IMR-90 (cell line): ENCODE measurements at regions not wholly inside any gene's neighbourhood (a gene's known extent, or its start where the extent isn't known, plus 50 kb on each side); places are given as distances from the start of the nearest gene placed in this dataset.

Source experiments
- ATAC-seq: fragments of 200-7000 bp; cut with Tn5 transposase; 2 replicates; pipeline ENCODE4 v1.9.1; 2020; ENCODE audit warnings: low read depth, mild to moderate bottlenecking, moderate library complexity
- BruUV-seq: library from RNA; stranded (reverse); fragments of 400-500 nt; replicated peaks from 2 replicates; lab custom pipeline; 2021; lab: Mats Ljungman, UMichigan
- CTCF ChIA-PET: fragments of 300-600 bp; formaldehyde crosslinking; extraction: SDS; loops from one replicate; lab custom pipeline; 2021; ENCODE audit warnings: antibody characterized with exemption; lab: Yijun Ruan, JAX
- POLR2A ChIA-PET: fragments of 300-600 bp; sonication (Branson Sonifier 250); formaldehyde crosslinking; loops from one replicate; lab custom pipeline; 2022; ENCODE audit warnings: antibody characterized with exemption; ENCODE audit not compliant: unreplicated experiment; lab: Charles Lee
- DNase-seq: peaks from one replicate; pipeline ENCODE4 v3.0.0; 2013
- H2AFZ ChIP-seq: replicated peaks from 2 replicates; pipeline ENCODE3; 2013; ENCODE audit warnings: low read length, mild to moderate bottlenecking; ENCODE audit not compliant: poor library complexity
- H2AK5ac ChIP-seq: 2 replicates; pipeline ENCODE4 v1.6.1; 2013; ENCODE audit warnings: low read depth, low read length, inconsistent platforms
- H2AK9ac ChIP-seq: replicated peaks from 2 replicates; pipeline ENCODE3; 2013; ENCODE audit warnings: mild to moderate bottlenecking, low read depth, low read length, moderate library complexity; ENCODE audit not compliant: poor library complexity
- H2BK120ac ChIP-seq: 2 replicates; pipeline ENCODE4 v1.6.1; 2013; ENCODE audit warnings: low read depth, low read length, inconsistent platforms
- H2BK15ac ChIP-seq: 3 replicates; pipeline ENCODE4 v1.6.1; 2013; ENCODE audit warnings: low read depth, low read length, inconsistent platforms
- H2BK20ac ChIP-seq: 2 replicates; pipeline ENCODE4 v1.6.1; 2013; ENCODE audit warnings: low read depth, mild to moderate bottlenecking, inconsistent platforms, low read length, moderate library complexity
- H2BK5ac ChIP-seq: 2 replicates; pipeline ENCODE4 v1.6.1; 2013; ENCODE audit warnings: mild to moderate bottlenecking, low read depth, low read length, inconsistent platforms; ENCODE audit not compliant: poor library complexity, severe bottlenecking
- H3K14ac ChIP-seq: replicated peaks from 2 replicates; pipeline ENCODE4 v1.6.1; 2013; ENCODE audit warnings: low read depth, low read length, inconsistent platforms
- H3K18ac ChIP-seq: 2 replicates; pipeline ENCODE4 v1.6.1; 2013; ENCODE audit warnings: low read depth, low read length, control low read depth
- H3K23ac ChIP-seq: 2 replicates; pipeline ENCODE4 v1.6.1; 2013; ENCODE audit warnings: low read depth, low read length, inconsistent platforms
- H3K27ac ChIP-seq: 2 replicates; pipeline ENCODE4 v1.5.1; 2013; ENCODE audit warnings: mild to moderate bottlenecking, control low read depth, low read length; ENCODE audit not compliant: insufficient read depth
- H3K27me3 ChIP-seq: 2 replicates; pipeline ENCODE4 v1.6.1; 2013; ENCODE audit warnings: low read length; ENCODE audit not compliant: control insufficient read depth, insufficient read depth
- H3K36me3 ChIP-seq: 2 replicates; pipeline ENCODE4 v1.6.1; 2013; ENCODE audit warnings: low read length, mixed read lengths; ENCODE audit not compliant: control insufficient read depth, insufficient read depth
- H3K4ac ChIP-seq: 2 replicates; pipeline ENCODE4 v1.6.1; 2013; ENCODE audit warnings: low read depth, low read length, inconsistent platforms
- H3K4me1 ChIP-seq: 2 replicates; pipeline ENCODE4 v1.6.1; 2013; ENCODE audit warnings: low read length, mixed read lengths; ENCODE audit not compliant: control insufficient read depth, insufficient read depth
- H3K4me2 ChIP-seq: 2 replicates; pipeline ENCODE4 v1.6.1; 2013; ENCODE audit warnings: low read depth, mild to moderate bottlenecking, control low read depth, low read length, moderate library complexity
- H3K4me3 ChIP-seq: 2 replicates; pipeline ENCODE4 v1.5.1; 2013; ENCODE audit warnings: low read depth, mild to moderate bottlenecking, control low read depth, low read length, moderate library complexity; ENCODE audit not compliant: insufficient read depth
- H3K56ac ChIP-seq: 2 replicates; pipeline ENCODE4 v1.6.1; 2013; ENCODE audit warnings: low read length, inconsistent platforms; ENCODE audit not compliant: insufficient read depth; ENCODE audit errors: extremely low read depth
- H3K79me1 ChIP-seq, 2 experiments: 2 replicates each; pipeline ENCODE4 v1.6.1; 2013; ENCODE audit warnings: low read length in 2 of 2, inconsistent platforms in 1 of 2, low read depth in 1 of 2
- H3K9ac ChIP-seq: 2 replicates; pipeline ENCODE4 v1.6.1; 2013; ENCODE audit warnings: low read depth, low read length, control low read depth
- H3K9me1 ChIP-seq: 2 replicates; pipeline ENCODE4 v1.6.1; 2013; ENCODE audit warnings: low read length, inconsistent platforms; ENCODE audit not compliant: insufficient read depth
- H3K9me3 ChIP-seq: 2 replicates; pipeline ENCODE4 v1.6.1; 2013; ENCODE audit warnings: low read length; ENCODE audit not compliant: control insufficient read depth, insufficient read depth
- H4K20me1 ChIP-seq: 2 replicates; pipeline ENCODE4 v1.6.1; 2013; ENCODE audit warnings: low read length, inconsistent platforms; ENCODE audit not compliant: insufficient read depth
- H4K5ac ChIP-seq: 2 replicates; pipeline ENCODE4 v1.6.1; 2013; ENCODE audit warnings: mild to moderate bottlenecking, low read depth, low read length, control low read depth
- H4K8ac ChIP-seq, 2 experiments: 2 replicates each; pipeline ENCODE4 v1.6.1; 2013; ENCODE audit warnings: low read depth in 2 of 2, low read length in 2 of 2, control low read depth in 1 of 2, inconsistent platforms in 1 of 2
- H4K91ac ChIP-seq: 2 replicates; pipeline ENCODE4 v1.6.1; 2013; ENCODE audit warnings: low read depth, low read length, inconsistent platforms; ENCODE audit not compliant: insufficient read depth
- MXI1 ChIP-seq: IDR thresholded peaks from 2 replicates; pipeline ENCODE4 v1.6.1; 2012; ENCODE audit warnings: low read depth, mild to moderate bottlenecking, low read length, moderate library complexity, borderline replicate concordance
- NFE2L2 ChIP-seq: fragments of 150-350 bp; IDR thresholded peaks from 2 replicates; pipeline ENCODE4 v1.6.1; 2016; ENCODE audit warnings: low read depth, mild to moderate bottlenecking, low read length
- POLR2A ChIP-seq: IDR thresholded peaks from 2 replicates; pipeline ENCODE4 v1.6.1; 2012; ENCODE audit warnings: mild to moderate bottlenecking, low read depth, low read length
- dilution Hi-C: fragments of 300-500 bp; cut with HindIII; formaldehyde crosslinking; loops from one replicate; pipeline ENCODE4 v1.14.3; 2018; ENCODE audit warnings: low sequenced_read_pairs; ENCODE audit not compliant: unreplicated experiment
- in situ Hi-C: fragments of 300-500 bp; cut with MboI; formaldehyde crosslinking; loops from 3 replicates; pipeline ENCODE4 v1.14.3; 2019; ENCODE audit warnings: low sequenced_read_pairs, inconsistent platforms, mixed read lengths
- intact Hi-C: fragments of 100-400 bp; cut with micrococcal nuclease; formaldehyde crosslinking; loops from 2 replicates; pipeline ENCODE4 v1.10.0; 2022

DNA sequence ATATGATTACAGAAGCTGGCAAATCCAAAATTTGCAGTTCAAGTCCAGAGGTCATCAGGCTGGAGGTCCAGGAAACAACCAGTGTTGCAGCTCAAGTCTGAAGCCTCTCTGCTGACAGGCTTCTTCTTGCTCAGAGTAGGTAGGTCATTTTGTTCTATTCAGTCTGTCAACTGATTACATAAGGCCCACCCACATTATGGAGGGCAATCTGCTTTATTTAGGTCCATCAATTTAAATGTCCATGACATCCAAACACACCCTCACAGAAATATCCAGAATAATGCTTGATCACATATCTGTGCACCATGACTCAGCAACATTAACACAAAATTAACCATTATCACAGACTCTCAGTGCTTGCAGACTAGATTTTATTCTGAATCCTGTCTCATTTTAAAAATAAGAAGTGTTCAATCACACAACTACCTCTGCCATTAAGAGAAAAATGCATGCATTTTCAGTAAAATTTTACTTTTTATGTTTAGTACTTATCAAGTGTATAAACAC lies 759.2 kb upstream of the ADGRB3 start:
- no peak for ATAC-seq
- Histone ChIP-seq H3K4me3 (no peak overlapping the region), H3K27ac (no peak overlapping the region), H3K27me3 (no peaks in the 10 kb centered on the region), H2BK20ac (no peak overlapping the region), H2AK9ac (no peak overlapping the region), H2BK15ac (no peak overlapping the region), H3K4ac (no peak overlapping the region), H3K14ac (no peak overlapping the region), H3K18ac (no peak overlapping the region), H3K36me3 (no peaks in the 10 kb centered on the region), H2AK5ac (no peak overlapping the region), H3K4me2 (no peak overlapping the region), H3K9me1 (no peaks in the 10 kb centered on the region), H3K79me1 (no peaks in the 10 kb centered on the region), H4K5ac (no peak overlapping the region), H4K91ac (no peak overlapping the region), H2BK120ac (no peak overlapping the region), H3K9ac (no peak overlapping the region), H3K9me3 (no peaks in the 10 kb centered on the region), H2AFZ (no peak overlapping the region), H2BK5ac (no peak overlapping the region), H4K8ac (no peak overlapping the region), H3K23ac (no peak overlapping the region), H3K56ac (no peak overlapping the region), H4K20me1 (no peaks in the 10 kb centered on the region), H3K4me1 (no peaks in the 10 kb centered on the region)
- CTCF ChIA-PET: no interaction called here
- BruUV-seq: no TSS peak
- in situ Hi-C loops: no loop called here
- POLR2A ChIA-PET: no interaction called here
- dilution Hi-C loops: no loop called here
- no peak for DNase-seq
- intact Hi-C loops: no loop called here
- TF ChIP-seq MXI1: no peak
- peak; percentile 84 for TF ChIP-seq NFE2L2
- TF ChIP-seq POLR2A: no peak
